HEK293T (cell line): ENCODE measurements at regions not wholly inside any gene's neighbourhood (a gene's known extent, or its start where the extent isn't known, plus 50 kb on each side); places are given as distances from the start of the nearest gene placed in this dataset.

Experiments used
- ARNT ChIP-seq: fragments of 450-650 bp; IDR thresholded peaks from 2 replicates; pipeline ENCODE4 v1.6.1; 2017; ENCODE audit warnings: mild to moderate bottlenecking
- BHLHE40 ChIP-seq: fragments of 450-650 bp; IDR thresholded peaks from 2 replicates; pipeline ENCODE4 v1.6.1; 2016; ENCODE audit warnings: mild to moderate bottlenecking, moderate library complexity, borderline replicate concordance
- FOXA1 ChIP-seq: fragments of 450-650 bp; IDR thresholded peaks from 2 replicates; pipeline ENCODE4 v1.6.1; 2016; ENCODE audit warnings: mild to moderate bottlenecking
- FOXK2 ChIP-seq: fragments of 450-650 bp; IDR thresholded peaks from 2 replicates; pipeline ENCODE4 v1.6.1; 2016; ENCODE audit warnings: mild to moderate bottlenecking
- HDGF ChIP-seq: fragments of 450-650 bp; IDR thresholded peaks from 2 replicates; pipeline ENCODE4 v1.6.1; 2017; ENCODE audit warnings: antibody characterized with exemption, borderline replicate concordance
- NFRKB ChIP-seq: fragments of 450-650 bp; IDR thresholded peaks from 2 replicates; pipeline ENCODE4 v1.6.1; 2016; ENCODE audit warnings: mild to moderate bottlenecking, moderate library complexity
- SP1 ChIP-seq: fragments of 450-650 bp; IDR thresholded peaks from 2 replicates; pipeline ENCODE4 v1.6.1; 2017
- SUZ12 ChIP-seq: fragments of 450-650 bp; IDR thresholded peaks from 2 replicates; pipeline ENCODE4 v1.6.1; 2016; ENCODE audit warnings: mild to moderate bottlenecking
- TARDBP ChIP-seq: fragments of 450-650 bp; IDR thresholded peaks from 2 replicates; pipeline ENCODE4 v1.6.1; 2016
- TF ChIP-seq, protein P1 (sequence below): fragments of 450-650 bp; IDR thresholded peaks from 2 replicates; pipeline ENCODE4 v1.6.1; 2016

DNA sequence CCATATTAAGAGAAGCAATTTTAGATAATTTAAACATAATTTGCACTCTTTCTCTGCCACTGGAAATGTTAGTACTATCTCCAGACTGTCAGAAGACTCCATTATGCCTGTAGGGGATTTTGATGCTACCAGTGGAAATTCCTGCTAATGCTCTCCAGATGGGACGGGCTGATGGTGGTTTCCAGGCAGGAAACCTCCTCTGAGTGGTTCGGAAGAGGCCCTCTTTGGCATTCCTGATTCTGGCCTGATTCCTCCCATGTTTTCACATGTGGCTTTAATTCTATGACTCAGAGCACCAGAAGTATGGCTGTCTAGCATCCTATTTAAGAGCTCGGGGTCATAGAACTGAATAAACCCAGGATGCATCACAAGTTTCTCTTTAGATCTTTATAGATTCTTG is 70.9 kb upstream of the ST6GAL2 start:
- no peak for TF ChIP-seq HDGF
- TF ChIP-seq FOXK2, result no peak
- no peak for TF ChIP-seq SP1
- TF ChIP-seq TARDBP, result no peak
- TF ChIP-seq, protein P1, sequence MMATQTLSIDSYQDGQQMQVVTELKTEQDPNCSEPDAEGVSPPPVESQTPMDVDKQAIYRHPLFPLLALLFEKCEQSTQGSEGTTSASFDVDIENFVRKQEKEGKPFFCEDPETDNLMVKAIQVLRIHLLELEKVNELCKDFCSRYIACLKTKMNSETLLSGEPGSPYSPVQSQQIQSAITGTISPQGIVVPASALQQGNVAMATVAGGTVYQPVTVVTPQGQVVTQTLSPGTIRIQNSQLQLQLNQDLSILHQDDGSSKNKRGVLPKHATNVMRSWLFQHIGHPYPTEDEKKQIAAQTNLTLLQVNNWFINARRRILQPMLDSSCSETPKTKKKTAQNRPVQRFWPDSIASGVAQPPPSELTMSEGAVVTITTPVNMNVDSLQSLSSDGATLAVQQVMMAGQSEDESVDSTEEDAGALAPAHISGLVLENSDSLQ, result no peak
- no peak for TF ChIP-seq NFRKB
- no peak for TF ChIP-seq BHLHE40
- no peak for TF ChIP-seq FOXA1
- TF ChIP-seq ARNT, result no peak
- no peak for TF ChIP-seq SUZ12
